WI38 (cell line): ENCODE measurements at regions not wholly inside any gene's neighbourhood (a gene's known extent, or its start where the extent isn't known, plus 50 kb on each side); places are given as distances from the start of the nearest gene placed in this dataset.

Experiments
- H3K4me3 ChIP-seq: 2 replicates; pipeline ENCODE4 v1.5.1; 2011; ENCODE audit warnings: low read depth, mild to moderate bottlenecking, control low read depth, low read length
- CTCF ChIP-seq: IDR thresholded peaks from 2 replicates; pipeline ENCODE4 v1.5.1; 2012; ENCODE audit warnings: low read depth, mild to moderate bottlenecking, control low read depth, low read length

- no peak overlapping the region for H3K4me3 ChIP-seq
- TF ChIP-seq CTCF, result no peak
Measured at GRCh38 chr2:235204948-235205347, 253.1 kb downstream of the SH3BP4 start.

GRCh38 chr2:235206399-235206798 lies 254.6 kb downstream of the SH3BP4 start:
- H3K4me3 ChIP-seq, result no peak overlapping the region

GRCh38 chr2:235206980-235207579 lies 255.3 kb downstream of the SH3BP4 start:
- no peak for TF ChIP-seq CTCF

More at GRCh38 chr2:235206399-235206798, 254.6 kb downstream of the SH3BP4 start:
- no peak for TF ChIP-seq CTCF

GRCh38 chr2:235211056-235211455 lies 259.2 kb downstream of the SH3BP4 start:
- H3K4me3 ChIP-seq, result no peak overlapping the region
- no peak for TF ChIP-seq CTCF

More at GRCh38 chr2:235206980-235207579, 255.3 kb downstream of the SH3BP4 start:
- no peak overlapping the region for H3K4me3 ChIP-seq

GRCh38 chr2:235212501-235213158 lies 260.8 kb downstream of the SH3BP4 start:
- no peak overlapping the region for H3K4me3 ChIP-seq
- no peak for TF ChIP-seq CTCF

- no peak overlapping the region for H3K4me3 ChIP-seq
- TF ChIP-seq CTCF, result no peak
Measured at GRCh38 chr2:235215248-235215647, 263.4 kb downstream of the SH3BP4 start.

- TF ChIP-seq CTCF, result no peak
- H3K4me3 ChIP-seq, result no peak overlapping the region
Measured at GRCh38 chr2:235216901-235217300, 265.1 kb downstream of the SH3BP4 start.
